ENCODE measurements at regions not wholly inside any gene's neighbourhood (a gene's known extent, or its start where the extent isn't known, plus 50 kb on each side); places are given as distances from the start of the nearest gene placed in this dataset.

- no peak overlapping the region for H3K4me3 ChIP-seq (ENCODE audit: low read depth, low read length)
- no peak for DNase-seq (ENCODE audit: low read depth)
Measured at GRCh38 chr3:106920609-106921008, 456.6 kb upstream of the CCDC54 start.

GRCh38 chr3:106929081-106929480, 448.2 kb upstream of the CCDC54 start:
- no peak for TF ChIP-seq CTCF (IDR thresholded peaks at IDR 0.05; ENCODE audit: control insufficient read depth, extremely low read depth, insufficient read depth)
- H3K4me3 ChIP-seq (ENCODE audit: low read depth, low read length), result no peak overlapping the region
- DNase-seq (ENCODE audit: low read depth), result no peak

More at GRCh38 chr3:106920609-106921008, 456.6 kb upstream of the CCDC54 start:
- no peak for TF ChIP-seq CTCF (IDR thresholded peaks at IDR 0.05; ENCODE audit: control insufficient read depth, extremely low read depth, insufficient read depth)

- no peak overlapping the region for H3K4me3 ChIP-seq (ENCODE audit: low read depth, low read length)
- no peak for DNase-seq (ENCODE audit: low read depth)
- TF ChIP-seq CTCF (IDR thresholded peaks at IDR 0.05; ENCODE audit: control insufficient read depth, extremely low read depth, insufficient read depth), result no peak
Measured at GRCh38 chr3:106930086-106930485, 447.2 kb upstream of the CCDC54 start.

GRCh38 chr3:106931904-106932303, 445.3 kb upstream of the CCDC54 start:
- no peak for DNase-seq (ENCODE audit: low read depth)
- no peak overlapping the region for H3K4me3 ChIP-seq (ENCODE audit: low read depth, low read length)
- no peak for TF ChIP-seq CTCF (IDR thresholded peaks at IDR 0.05; ENCODE audit: control insufficient read depth, extremely low read depth, insufficient read depth)

- no peak overlapping the region for H3K4me3 ChIP-seq (ENCODE audit: low read depth, low read length)
- TF ChIP-seq CTCF (IDR thresholded peaks at IDR 0.05; ENCODE audit: control insufficient read depth, extremely low read depth, insufficient read depth), result no peak
- no peak for DNase-seq (ENCODE audit: low read depth)
Measured at GRCh38 chr3:106936337-106936736, 440.9 kb upstream of the CCDC54 start.

GRCh38 chr3:106942051-106942450, 435.2 kb upstream of the CCDC54 start:
- no peak overlapping the region for H3K4me3 ChIP-seq (ENCODE audit: low read depth, low read length)
- DNase-seq (ENCODE audit: low read depth), result no peak
- TF ChIP-seq CTCF (IDR thresholded peaks at IDR 0.05; ENCODE audit: control insufficient read depth, extremely low read depth, insufficient read depth), result no peak

- TF ChIP-seq CTCF (IDR thresholded peaks at IDR 0.05; ENCODE audit: control insufficient read depth, extremely low read depth, insufficient read depth), result no peak
- DNase-seq (ENCODE audit: low read depth), result no peak
- H3K4me3 ChIP-seq (ENCODE audit: low read depth, low read length), result no peak overlapping the region
Measured at GRCh38 chr3:106943071-106943470, 434.2 kb upstream of the CCDC54 start.

All from LNCaP clone FGC (cell line).